Stimulated activated memory B cell treated with anti-CD40 and anti-IgM and Interleukin-4, amounts not matched to agents 10 μg/mL and 1 μg/mL and 100 μg/mL, for 72 hours (primary cell): ENCODE measurements at regions not wholly inside any gene's neighbourhood (a gene's known extent, or its start where the extent isn't known, plus 50 kb on each side); places are given as distances from the start of the nearest gene placed in this dataset.
"Not testable (repeated sequence)": the region's sequence is repeated elsewhere in the genome, so short reads cannot be mapped to it uniquely, and the experiment has no call there.

ENCODE experiments used
- ATAC-seq: fragments of 150-1000 bp; cut with Tn5 transposase; 2 replicates; pipeline ENCODE4 v1.10.0; 2021
- H3K27ac Mint-ChIP-seq: one replicate; pipeline ENCODE4 v1.8.0; 2022; ENCODE audit warnings: mild to moderate bottlenecking, mixed read lengths
- H3K27me3 Mint-ChIP-seq: one replicate; pipeline ENCODE4 v1.8.0; 2022; ENCODE audit warnings: mixed read lengths
- H3K36me3 Mint-ChIP-seq: one replicate; pipeline ENCODE4 v1.8.0; 2022; ENCODE audit warnings: mixed read lengths
- H3K4me1 Mint-ChIP-seq: one replicate; pipeline ENCODE4 v1.8.0; 2022; ENCODE audit warnings: mixed read lengths
- H3K4me3 Mint-ChIP-seq: one replicate; pipeline ENCODE4 v1.8.0; 2022; ENCODE audit warnings: mild to moderate bottlenecking, moderate library complexity, mixed read lengths
- H3K9me3 Mint-ChIP-seq: one replicate; pipeline ENCODE4 v1.8.0; 2022; ENCODE audit warnings: mixed read lengths

GRCh38 chr12:131290255-131290959, 336.7 kb downstream of the ADGRD1 start:
- Mint-ChIP-seq H3K4me1 (no peaks in the 10 kb centered on the region), H3K4me3 (no peak overlapping the region), H3K27me3 (peaks cover 10% of the 10 kb centered on the region), H3K36me3 (no peaks in the 10 kb centered on the region), H3K27ac (no peak overlapping the region), H3K9me3 (peaks cover 10% of the 10 kb centered on the region)
- ATAC-seq = no peak

DNA sequence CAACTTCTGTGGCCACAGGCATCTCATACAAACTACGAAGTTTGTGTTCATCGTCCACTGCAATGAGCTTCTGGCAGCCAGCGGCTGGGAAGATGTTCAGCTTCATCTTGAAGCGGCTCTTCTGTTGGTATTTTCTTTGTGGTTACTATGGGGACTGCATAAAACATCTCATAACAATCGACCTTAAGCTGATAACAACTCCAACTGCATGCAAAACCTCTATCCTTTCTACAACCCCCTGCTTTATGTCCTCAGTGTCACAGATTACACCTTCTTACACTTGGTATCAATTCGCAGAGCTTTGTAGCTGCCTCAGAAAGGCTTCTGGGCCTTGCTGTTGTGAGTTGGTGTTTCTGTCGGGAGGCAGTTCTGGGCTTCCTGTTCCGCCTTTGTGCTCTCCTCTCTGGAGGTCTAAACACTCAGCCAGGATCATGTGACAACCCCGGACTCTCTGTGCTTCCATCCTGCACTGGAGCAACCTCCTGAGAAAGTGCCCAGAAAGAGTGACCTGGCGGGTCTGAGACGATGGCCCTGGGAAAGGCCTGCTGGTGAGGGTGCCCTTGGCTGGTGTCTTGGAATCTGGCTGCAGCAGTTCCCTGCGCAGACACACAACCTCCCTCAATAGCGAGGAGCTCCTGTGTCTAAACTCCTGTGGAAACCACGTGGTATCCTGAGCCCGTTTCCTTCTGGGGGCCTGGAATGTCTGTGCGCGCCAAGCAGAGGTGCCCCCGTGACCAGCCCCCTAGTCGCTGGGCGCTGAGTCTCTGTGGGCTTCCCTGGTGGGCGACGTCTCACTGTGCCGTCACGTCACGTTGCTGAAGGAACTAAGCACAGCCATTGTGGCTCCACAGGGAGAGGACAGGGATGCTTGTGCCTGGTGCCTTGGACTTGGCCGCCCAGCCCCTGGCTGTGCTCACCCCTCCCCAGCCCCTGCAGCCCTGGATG, 339.6 kb downstream of the ADGRD1 start:
- H3K27me3 Mint-ChIP-seq = peaks cover 20% of the 10 kb centered on the region
- H3K27ac Mint-ChIP-seq, H3K4me1 Mint-ChIP-seq, ATAC-seq, H3K4me3 Mint-ChIP-seq, H3K36me3 Mint-ChIP-seq: not testable (repeated sequence)
- H3K9me3 Mint-ChIP-seq = peaks cover 10% of the 10 kb centered on the region

DNA sequence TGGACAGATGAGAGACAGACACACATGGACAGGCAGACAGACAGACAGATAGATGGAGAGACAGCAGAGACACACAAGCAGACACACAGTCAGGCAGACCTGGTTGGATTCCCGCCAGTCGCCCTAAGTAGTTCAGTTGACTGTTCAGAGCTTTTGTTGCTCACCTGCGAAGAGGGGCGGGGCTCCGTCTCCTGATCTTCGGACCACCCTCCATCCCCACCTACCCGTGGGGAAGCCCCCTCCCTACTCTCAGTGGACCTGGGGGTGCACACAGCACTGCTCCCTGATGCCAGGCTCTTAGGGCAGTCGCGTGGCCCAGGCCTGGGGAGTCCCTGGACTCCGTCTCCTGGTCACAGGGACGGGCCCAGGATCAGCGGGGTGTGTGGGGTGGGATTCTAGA, 341.0 kb downstream of the ADGRD1 start:
- not testable (repeated sequence) for H3K4me3 Mint-ChIP-seq, H3K4me1 Mint-ChIP-seq, ATAC-seq, H3K36me3 Mint-ChIP-seq, H3K27ac Mint-ChIP-seq
- Mint-ChIP-seq H3K27me3 (peaks cover 20% of the 10 kb centered on the region), H3K9me3 (peaks cover 10% of the 10 kb centered on the region)

DNA sequence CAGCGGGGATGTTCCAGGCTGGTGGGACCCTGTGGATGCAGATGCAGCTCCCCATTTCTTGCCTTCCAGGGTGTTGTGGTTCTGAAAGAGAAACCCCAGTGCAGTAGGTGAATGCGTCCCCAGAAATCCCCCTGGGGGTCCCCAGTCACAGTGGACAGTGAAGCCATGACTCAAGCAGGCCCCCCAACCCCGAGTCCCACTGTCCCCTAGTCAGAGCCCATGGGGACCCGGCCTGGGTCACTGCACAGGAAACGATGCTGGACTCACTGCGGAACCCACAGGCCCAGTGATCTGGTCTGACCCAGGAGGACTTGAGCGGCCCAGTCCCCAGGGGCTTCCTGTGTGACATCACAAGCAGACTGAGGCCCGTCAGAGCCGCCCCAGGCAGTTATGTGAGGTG, 341.4 kb downstream of the ADGRD1 start:
- not testable (repeated sequence) for ATAC-seq, H3K36me3 Mint-ChIP-seq, H3K4me3 Mint-ChIP-seq, H3K4me1 Mint-ChIP-seq, H3K27ac Mint-ChIP-seq
- Mint-ChIP-seq H3K27me3 (peaks cover 20% of the 10 kb centered on the region), H3K9me3 (peaks cover 10% of the 10 kb centered on the region)

- not testable (repeated sequence) for H3K27ac Mint-ChIP-seq, H3K4me1 Mint-ChIP-seq, H3K4me3 Mint-ChIP-seq, H3K9me3 Mint-ChIP-seq, H3K36me3 Mint-ChIP-seq, ATAC-seq
- H3K27me3 Mint-ChIP-seq = peaks cover 20% of the 10 kb centered on the region
Observed at GRCh38 chr12:131295559-131295958, 341.9 kb downstream of the ADGRD1 start.

- not testable (repeated sequence) for H3K4me1 Mint-ChIP-seq, ATAC-seq, H3K4me3 Mint-ChIP-seq, H3K27ac Mint-ChIP-seq, H3K9me3 Mint-ChIP-seq, H3K36me3 Mint-ChIP-seq
- peaks cover 20% of the 10 kb centered on the region for H3K27me3 Mint-ChIP-seq
Observed at GRCh38 chr12:131296136-131296535, 342.4 kb downstream of the ADGRD1 start.

DNA sequence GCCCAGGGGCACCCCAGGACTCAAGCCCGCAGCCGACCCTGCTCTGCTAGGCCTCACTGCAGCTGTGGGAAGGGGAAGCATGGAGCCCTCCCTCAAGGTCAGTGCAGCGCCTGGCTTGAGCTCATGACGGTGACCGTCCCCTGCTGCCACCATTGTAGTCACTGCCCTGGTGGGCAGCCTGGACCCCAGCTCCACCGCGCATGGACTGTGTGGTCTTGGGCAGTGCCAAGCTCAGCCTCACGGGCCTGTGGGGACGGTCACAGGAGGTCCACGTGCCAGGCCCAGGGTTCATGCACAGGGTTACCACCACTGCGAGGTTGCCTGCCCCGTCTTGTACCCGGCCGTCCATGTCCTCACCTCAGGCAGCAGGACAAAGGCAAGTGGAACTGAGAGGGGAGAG, 342.9 kb downstream of the ADGRD1 start:
- H3K9me3 Mint-ChIP-seq, H3K4me3 Mint-ChIP-seq, H3K4me1 Mint-ChIP-seq, H3K27ac Mint-ChIP-seq, H3K36me3 Mint-ChIP-seq: not testable (repeated sequence)
- peak; percentile 27 for ATAC-seq
- peaks cover 20% of the 10 kb centered on the region for H3K27me3 Mint-ChIP-seq

DNA sequence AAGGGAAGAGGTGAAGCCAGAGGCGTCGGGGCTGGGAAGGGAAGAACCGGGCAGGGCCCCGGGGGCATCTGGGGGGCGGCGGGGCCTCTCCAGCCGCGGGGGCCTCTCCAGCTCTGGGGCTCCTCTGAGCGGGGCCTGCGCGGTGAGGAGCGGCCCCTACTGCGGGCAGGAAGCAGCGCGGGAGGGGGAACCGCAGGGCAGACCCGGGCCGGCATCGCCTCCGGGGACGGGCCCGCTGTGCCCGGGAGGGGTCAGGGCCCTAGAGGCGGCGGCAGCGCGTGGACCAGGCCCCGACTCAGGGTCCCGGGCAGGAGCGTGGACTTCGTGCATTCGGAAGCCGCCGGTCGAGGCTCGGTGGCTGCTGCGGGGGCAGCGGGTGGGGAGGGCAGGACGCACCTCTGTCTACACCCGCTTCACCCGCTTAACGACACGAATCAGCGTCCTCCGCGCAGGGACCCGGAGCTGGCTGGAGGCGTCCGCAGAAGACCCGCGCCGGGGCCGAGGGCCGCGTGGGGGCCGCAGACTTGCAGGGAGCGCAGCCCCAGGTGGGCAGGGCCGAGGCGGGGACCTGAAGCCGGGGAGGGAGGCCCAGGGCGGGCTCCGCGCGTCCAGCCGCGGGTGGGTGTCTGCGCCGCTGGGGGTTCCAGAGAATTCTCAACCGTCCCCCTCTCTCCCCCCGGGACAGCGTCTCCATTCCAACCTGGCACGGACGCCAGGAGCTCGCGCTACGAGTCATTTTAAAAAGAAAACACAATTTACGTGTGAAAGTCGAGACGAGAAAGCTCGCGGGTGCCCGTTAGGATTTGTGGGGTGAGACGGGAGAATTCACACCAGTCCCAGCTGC, 345.0 kb downstream of the ADGRD1 start:
- peak; percentile 9 for ATAC-seq
- not testable (repeated sequence) for H3K36me3 Mint-ChIP-seq, H3K9me3 Mint-ChIP-seq, H3K4me1 Mint-ChIP-seq, H3K4me3 Mint-ChIP-seq, H3K27ac Mint-ChIP-seq
- H3K27me3 Mint-ChIP-seq = peaks cover 20% of the 10 kb centered on the region

DNA sequence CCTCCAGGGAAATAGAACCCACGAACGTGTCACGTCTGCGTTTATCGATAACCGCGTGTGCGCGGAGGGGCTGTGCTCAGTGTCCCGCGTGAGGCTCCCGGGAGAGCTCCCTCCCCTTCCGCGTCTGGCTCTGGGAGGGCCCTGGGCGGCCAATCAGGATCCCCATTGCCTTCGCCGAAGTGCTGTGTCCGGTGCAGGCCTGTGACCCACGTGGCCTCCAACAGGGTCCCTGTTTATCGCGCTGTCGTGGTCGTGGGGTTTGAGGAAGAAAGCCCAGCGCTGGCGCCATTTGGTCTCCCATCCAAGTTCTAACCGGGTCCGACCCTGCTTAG, 345.6 kb downstream of the ADGRD1 start:
- H3K9me3 Mint-ChIP-seq, H3K36me3 Mint-ChIP-seq, ATAC-seq, H3K4me3 Mint-ChIP-seq, H3K4me1 Mint-ChIP-seq, H3K27ac Mint-ChIP-seq: not testable (repeated sequence)
- H3K27me3 Mint-ChIP-seq = peaks cover 15% of the 10 kb centered on the region

DNA sequence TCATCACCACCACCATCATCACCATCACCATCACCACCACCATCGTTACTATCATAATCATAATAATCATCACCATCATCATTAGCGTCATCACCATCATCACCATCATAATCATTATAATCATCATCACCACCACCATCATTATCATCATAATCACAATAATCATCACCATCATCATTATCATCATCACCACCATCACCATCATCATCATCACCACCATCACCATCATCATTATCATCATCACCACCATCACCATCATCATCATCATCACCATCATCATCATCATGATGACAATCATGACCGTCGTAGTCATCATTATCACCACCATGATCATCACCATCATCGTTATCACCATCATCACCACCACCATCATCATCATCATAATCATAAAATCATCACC, 349.9 kb downstream of the ADGRD1 start:
- H3K27me3 Mint-ChIP-seq, H3K9me3 Mint-ChIP-seq, H3K4me1 Mint-ChIP-seq, H3K27ac Mint-ChIP-seq, ATAC-seq, H3K4me3 Mint-ChIP-seq, H3K36me3 Mint-ChIP-seq: not testable (repeated sequence)

DNA sequence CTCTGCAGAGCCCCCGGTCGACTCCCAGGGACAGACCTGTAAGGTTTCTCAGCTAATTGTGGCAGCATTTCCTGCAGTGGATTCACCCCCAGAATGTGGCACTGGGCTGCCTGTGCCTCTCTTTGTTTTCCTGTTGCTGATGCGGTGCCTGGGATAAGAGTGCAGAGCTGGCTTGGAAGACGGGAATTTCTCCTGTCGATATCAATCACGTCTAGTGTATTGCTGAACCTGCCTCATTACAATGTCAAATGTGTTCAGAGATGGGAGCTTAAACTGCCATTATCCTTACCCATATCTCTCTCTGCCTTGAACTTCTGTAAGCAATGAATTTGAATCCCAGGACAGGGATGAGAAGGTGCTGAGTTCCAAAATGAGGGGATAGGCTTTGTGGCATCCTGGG, 350.9 kb downstream of the ADGRD1 start:
- ATAC-seq, H3K27me3 Mint-ChIP-seq, H3K4me3 Mint-ChIP-seq, H3K27ac Mint-ChIP-seq, H3K4me1 Mint-ChIP-seq, H3K9me3 Mint-ChIP-seq, H3K36me3 Mint-ChIP-seq: not testable (repeated sequence)

DNA sequence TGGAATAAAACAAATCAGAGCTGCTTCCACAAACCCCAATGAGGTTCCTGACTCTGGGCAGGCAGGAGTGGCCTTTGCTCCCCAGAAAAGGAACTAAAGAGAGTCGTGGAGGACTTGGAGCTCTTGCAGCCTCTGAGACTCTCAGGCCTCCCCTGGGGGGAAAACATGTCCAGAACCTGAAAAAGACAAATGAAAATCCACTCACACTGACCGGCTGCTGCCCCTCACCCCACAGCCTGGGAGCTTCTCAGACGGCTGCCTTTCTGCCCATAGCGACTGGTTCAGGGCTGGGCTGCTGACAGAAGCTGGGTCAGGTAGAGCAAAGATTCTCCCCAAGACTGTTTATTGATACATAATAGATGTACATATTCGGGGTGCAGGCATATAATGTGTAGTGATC, 356.0 kb downstream of the ADGRD1 start:
- Mint-ChIP-seq H3K27ac (no peak overlapping the region), H3K36me3 (no peaks in the 10 kb centered on the region), H3K4me1 (no peaks in the 10 kb centered on the region), H3K4me3 (no peak overlapping the region), H3K9me3 (peaks cover 4% of the 10 kb centered on the region), H3K27me3 (peaks cover 35% of the 10 kb centered on the region)
- no peak for ATAC-seq

DNA sequence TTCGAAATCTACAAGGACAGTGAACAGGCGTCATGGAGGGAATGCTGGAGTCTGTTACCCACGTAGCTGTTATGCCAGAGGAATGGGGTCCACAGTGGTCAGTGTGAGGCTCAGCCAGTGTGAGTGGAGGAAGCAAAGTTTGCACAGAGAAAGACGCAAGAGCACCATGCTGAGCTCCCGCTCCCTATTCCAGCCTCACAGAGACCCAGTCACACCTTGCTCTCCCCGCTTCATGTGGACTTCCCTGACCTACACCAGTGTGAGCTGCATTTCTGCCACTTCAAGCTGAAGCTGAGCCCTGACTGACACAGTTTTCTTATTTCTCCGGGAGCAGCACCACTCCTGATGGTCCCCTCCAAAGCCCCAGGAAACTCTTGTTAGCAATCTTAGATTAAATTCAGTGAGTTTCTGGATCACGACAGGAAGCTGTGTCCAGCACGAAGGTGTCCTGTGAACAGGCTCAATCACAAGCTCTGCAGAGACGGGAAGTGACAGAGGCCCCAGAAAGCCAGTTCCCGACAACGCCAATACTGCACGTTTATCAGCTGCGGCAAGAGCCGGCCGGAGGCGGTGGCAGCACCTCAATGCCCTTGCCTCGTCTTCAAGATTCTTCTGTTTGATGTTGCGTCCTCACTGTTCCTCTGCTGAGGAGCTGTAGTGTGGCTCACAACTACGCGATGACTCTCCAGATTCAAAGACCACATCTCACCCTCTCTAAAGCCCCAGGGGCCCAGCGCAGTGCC, 356.7 kb downstream of the ADGRD1 start:
- ATAC-seq, H3K4me3 Mint-ChIP-seq, H3K36me3 Mint-ChIP-seq, H3K4me1 Mint-ChIP-seq, H3K9me3 Mint-ChIP-seq, H3K27ac Mint-ChIP-seq: not testable (repeated sequence)
- H3K27me3 Mint-ChIP-seq = peaks cover 40% of the 10 kb centered on the region

DNA sequence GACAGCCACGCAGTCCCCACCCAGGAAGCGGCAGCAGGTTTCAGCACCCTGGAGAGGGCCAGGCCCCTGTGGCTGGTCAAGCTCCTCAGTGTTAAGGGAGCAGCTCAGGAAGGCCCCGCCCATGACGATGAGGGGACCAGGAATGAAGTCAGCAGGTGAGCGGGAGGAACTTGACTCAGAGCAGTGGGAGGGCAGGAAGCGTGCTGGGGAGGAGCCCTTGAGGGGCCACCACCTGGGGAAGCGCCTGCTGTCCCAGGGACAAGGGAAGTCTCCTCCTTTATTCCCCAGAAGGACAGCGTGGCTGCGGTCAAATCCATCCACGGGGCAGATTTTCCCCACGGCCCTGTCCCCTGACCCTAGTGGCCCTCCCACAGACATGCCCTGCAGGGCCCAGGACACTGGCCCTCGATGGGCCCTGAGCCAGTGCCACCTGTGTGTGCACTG, 357.6 kb downstream of the ADGRD1 start:
- not testable (repeated sequence) for H3K9me3 Mint-ChIP-seq, ATAC-seq, H3K4me3 Mint-ChIP-seq, H3K36me3 Mint-ChIP-seq, H3K4me1 Mint-ChIP-seq, H3K27ac Mint-ChIP-seq
- H3K27me3 Mint-ChIP-seq = peaks cover 40% of the 10 kb centered on the region

GRCh38 chr12:131311764-131312163, 358.1 kb downstream of the ADGRD1 start:
- no peaks in the 10 kb centered on the region for H3K36me3 Mint-ChIP-seq
- peaks cover 40% of the 10 kb centered on the region for H3K27me3 Mint-ChIP-seq
- H3K9me3 Mint-ChIP-seq = peaks cover 6% of the 10 kb centered on the region
- no peak overlapping the region for H3K27ac Mint-ChIP-seq
- no peak for ATAC-seq
- no peak overlapping the region for H3K4me3 Mint-ChIP-seq
- no peaks in the 10 kb centered on the region for H3K4me1 Mint-ChIP-seq
